Renal pelvis (tissue), 1 donor: ENCODE measurements at regions not wholly inside any gene's neighbourhood (a gene's known extent, or its start where the extent isn't known, plus 50 kb on each side); places are given as distances from the start of the nearest gene placed in this dataset.
"Not testable (repeated sequence)": the region's sequence is repeated elsewhere in the genome, so short reads cannot be mapped to it uniquely, and the experiment has no call there.

Experiments used
- DNase-seq: peaks from one replicate; pipeline ENCODE4 v3.0.0-alpha.2; 2013

DNA sequence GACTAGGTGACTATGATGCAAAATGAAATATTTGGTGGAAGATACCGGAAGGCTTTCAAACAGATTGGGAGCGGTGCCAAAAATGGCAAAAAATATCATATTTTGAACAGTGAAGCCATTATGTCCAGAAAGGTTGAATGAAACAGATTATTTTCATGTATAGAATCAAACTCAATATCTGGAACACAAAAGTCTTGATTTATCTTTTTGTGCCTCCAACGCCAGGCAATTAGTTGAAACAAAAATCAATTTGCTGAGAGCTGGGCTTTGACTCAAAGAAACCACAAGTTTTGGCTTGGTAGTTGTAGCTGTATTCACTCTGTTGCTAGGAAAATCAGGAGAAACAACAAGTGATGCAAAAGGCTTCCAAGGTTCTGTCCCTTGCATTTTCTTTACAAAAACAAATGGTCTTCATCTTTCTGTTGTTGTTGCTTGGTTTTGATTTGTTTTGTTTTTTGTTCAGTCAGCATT lies 421.7 kb upstream of the TYRP1 start:
- DNase-seq: peak; percentile 55

DNA sequence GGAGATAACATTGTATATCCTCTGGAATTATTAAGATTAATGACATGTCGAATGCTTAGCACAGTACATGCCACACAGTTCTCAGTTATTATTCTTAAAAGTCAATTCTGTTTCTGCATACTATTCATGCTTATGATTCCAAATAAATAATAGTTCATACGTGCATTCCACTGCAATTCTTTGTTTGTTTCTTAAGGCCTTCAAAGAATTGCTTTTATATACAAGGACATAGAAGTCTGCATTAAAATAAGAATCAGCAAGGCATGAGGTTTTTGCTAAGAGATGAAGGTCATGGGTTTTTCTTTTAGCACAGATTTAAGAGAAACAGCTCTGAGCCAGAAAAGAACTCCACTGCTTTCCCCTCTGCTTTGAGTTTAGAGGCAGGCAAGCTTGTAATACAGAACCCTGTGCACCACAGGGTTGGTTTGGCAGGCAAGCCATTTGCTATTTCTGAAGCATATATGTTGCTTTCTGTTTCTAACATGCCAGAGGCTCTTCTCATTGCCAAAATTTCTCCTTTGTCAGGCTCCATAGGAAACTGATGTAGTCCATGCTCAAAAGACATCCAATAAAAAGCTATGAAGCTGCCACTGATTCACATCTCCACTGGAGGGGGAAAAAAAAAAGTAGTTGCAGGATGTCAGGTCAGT lies 420.6 kb upstream of the TYRP1 start:
- DNase-seq: peak; percentile 15

DNA sequence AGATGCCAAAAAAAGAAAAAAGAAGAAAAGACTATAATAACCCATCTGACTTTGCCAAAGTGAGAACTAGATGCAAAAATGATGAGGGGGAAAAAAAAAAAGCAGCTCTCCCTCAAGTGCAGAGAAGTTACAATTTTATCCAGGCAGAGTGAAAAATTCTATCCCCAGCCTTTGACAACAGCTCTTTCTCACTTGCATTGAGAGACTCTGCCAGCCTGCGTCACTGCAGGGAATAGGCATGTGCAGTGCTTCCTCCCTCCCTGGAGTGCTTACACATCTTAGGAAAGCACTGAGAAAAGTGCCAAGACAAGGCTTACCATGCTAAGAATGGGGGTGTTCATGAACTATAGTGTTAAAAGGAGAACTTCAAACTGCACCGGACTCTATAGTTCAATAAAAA lies 418.6 kb upstream of the TYRP1 start:
- DNase-seq: no peak

DNA sequence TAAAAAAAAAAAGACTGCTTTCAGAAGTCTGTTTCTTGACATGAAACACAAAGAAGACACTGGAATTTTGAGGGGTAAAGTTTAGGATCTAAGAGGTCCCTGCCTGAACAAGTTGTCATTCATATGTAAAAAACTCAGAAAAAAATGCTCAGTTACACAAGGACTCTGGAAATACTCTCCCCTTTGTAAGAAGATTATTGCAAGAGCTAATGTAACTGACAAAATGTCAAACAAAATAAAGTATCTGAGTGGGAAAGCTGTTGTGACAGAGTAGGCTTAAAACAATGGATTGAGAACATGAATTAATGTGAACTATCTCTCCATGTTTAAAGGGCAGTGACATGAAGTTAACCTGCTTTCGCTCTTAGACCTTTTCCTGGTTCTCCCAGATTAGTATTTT lies 416.7 kb upstream of the TYRP1 start:
- no peak for DNase-seq

DNA sequence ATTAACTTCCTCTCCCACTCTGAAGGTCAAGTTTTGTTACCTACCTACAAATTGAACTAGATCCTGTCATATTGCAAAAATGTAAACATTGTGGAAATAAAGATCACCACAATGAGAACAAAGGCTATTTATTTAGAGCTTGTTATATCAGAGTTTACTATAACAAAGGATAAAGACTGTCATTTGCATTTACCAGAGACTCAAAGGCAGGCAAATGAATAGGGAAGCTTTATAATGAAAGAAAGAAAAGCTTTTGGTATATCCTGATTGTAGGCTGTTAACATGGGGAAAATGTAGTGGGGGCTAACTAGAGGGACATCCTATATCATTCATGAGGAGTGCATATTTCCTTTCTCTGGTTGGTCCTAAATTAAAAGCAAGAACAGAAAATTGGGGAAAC lies 403.5 kb upstream of the TYRP1 start:
- DNase-seq: no peak

DNA sequence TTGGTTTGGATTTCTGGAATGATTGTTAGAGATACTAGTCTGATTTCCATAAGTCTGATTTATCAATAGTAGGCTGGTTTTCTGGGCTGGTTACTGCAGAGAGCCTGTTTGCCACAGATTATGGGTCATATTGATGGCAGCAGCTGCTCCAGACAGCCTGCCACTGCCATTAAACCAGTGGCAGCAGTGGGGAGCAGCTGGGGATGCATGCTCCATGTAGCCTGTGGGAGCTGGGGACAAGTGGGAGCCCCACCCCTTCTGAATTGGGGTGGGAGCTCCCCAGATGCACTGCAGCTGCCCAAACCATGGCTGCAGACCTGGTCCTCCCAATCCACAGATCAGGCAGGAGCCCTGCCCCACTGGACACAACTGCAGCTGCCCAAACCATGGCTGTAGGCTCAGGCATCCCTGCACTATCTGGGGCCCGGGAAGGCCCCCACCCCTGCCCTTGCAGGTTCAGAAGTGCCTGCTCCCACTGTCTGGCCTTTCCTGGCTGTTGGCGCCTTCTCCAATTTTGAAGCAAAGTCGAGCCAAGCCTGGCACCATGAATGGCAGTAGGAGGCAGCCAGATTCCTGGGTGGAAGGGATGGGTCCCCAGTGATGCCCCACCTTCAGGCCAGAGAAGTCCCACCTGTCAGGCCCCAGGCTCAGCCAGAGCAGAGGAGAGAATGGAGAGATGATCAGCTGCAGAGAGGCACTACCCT lies 402.9 kb upstream of the TYRP1 start:
- no peak for DNase-seq

DNA sequence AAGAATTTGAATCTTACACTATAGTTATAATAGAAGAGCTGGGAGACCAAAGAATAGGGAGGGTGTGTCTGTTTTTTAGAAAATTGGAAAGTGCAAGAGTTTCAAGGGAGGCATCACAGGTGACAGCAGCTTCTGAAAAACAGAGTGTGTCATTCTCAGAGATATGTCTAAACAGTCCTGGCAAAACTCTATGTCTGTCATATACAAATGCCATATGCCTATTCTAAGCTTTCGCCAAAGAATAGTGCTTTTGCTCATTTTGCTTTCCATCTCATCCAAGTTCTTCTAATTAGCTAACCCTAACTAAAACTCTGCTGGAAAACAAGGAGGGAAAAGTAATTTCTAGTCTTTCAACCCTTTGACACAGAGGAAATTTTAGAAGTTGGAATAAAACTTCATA lies 388.0 kb upstream of the TYRP1 start:
- no peak for DNase-seq

DNA sequence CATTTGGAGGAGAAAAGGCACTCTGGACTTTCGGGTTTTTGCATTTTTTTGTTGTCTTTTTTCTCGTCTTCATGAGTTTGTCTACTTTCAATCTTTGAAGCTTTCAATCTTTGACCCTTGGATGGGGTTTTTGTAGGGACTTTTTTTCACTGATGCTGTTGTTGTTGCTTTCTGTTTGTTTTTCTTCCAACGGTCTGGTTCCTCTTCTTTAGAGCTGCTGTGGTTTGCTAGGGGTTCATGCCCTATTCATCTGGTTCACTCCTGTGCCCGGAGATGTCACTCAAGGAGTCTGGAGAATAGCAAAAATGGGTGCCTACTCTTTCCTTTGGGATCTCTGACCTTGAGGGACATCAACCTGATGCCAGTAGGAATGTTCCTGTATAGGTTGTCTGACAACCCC lies 378.6 kb upstream of the TYRP1 start:
- DNase-seq: no peak

DNA sequence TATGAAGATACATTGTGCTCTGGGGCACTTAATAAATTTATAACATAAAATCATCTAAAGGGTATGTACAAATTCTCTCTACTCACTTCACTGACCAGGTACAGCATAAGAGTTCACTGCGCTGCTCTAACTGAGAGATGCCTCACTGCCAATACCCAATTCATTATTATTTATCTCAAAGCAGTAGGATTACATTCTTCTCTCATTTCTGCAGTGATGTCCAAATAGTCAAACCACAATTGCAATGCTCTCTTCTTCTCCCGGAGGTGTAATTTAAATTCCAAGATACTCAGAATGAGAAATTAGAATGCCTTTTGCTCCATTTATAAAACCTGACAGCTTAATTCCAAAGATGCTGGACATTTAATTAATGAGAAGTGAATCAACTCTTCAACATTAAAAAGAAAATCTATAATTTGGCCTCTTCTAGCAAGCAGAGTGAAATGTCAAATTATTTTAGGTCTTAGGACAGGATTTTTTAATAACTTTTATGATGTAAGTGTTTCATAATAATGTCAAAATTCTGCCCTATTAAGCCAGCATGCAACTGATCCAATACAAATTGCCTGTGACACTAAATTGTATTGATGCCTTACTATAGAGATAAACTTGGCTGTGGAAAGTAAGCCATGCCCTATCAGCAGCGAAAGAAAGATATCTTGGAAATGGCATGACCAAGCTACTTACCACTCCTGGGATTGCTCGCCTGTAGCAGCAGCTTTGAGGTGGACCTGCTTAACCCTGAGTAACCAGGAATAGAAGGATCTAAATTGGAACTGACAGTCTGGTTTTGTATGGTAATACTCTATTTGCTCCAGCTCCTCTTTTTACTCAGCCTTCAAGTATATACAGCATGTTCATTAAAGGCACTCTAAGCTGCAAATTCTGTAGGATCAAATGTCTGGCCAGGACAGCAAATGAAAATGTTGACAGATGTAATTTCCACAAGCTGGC lies 374.2 kb upstream of the TYRP1 start:
- no peak for DNase-seq

DNA sequence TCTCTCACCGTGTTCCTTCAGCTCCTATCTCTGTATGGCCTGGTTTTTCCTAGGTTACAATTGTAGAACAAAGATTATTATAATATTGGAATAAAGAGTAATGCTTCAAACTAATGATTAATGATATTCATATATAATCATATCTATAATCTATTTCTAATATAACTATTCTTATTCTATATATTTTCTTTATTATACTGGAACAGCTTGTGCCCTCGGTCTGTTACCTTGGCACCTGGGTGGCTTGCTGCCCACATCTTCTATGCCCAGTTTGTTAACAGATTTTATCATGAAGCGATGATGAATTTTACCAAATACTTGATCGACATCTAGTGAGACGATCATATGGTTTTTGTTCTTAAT lies 363.6 kb upstream of the TYRP1 start:
- DNase-seq: no peak

DNA sequence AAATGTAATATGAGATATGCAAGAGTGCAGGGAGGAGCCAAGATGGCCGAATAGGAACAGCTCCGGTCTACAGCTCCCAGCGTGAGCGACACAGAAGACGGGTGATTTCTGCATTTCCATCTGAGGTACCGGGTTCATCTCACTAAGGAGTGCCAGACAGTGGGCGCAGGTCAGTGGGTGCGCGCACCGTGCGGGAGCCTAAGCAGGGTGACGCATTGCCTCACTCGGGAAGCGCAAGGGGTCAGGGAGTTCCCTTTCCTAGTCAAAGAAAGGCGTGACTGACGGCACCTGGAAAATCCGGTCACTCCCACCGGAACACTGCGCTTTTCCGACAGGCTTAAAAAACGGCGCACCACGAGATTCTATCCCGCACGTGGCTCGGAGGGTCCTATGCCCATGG lies 359.2 kb upstream of the TYRP1 start:
- not testable (repeated sequence) for DNase-seq

DNA sequence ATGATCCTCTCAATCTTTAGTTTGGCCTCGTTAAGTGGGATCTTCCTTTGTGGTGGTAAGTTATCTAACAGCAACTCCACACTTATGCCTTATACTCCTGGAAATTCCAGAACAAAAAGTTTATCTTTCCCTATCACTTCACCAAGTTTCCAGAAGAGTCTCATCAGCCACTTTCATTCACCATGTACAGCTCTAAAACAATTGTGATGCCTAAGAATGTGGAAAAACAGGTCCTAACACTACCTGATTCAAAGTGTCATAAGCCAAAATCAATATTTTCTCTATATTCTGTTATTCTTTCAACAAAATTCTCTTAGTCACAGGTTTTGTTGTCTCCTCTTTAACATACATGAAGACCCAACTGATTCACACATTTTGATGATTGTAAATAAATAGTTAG lies 342.4 kb upstream of the TYRP1 start:
- no peak for DNase-seq

DNA sequence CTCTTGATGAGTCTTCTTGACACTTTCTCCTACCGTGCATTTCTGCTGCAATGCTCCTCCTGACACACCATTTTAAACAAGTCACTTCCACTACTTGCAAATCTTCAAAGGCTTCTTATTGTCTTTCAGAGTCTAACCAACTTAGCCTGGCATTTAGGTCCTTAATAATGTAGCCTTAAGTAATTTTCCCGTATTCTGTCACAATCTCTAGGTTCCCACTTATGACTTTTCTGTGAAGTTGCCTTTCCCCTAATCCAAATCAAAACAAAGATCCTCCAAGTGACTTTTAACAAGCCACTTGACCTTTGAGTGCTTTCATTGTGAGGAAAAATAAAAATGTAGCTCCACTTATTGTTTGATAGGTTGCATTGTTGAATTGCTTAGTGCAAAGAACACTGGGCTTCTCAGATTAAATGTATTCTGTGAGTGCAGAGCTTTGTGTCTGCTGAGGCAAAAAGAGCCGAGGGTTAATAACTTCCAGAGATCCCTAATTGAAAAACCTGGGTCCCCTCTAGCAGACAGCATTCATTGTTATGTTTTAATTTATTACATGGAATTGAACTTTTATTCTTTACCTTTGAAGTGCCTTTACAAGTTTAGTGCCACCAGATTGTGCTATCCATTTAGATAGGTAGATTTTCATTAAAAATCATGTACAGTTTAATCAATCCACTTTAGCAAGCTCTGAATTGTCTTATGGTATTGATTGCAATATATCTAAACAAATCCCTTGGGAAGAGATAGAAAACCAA lies 341.7 kb upstream of the TYRP1 start:
- no peak for DNase-seq

DNA sequence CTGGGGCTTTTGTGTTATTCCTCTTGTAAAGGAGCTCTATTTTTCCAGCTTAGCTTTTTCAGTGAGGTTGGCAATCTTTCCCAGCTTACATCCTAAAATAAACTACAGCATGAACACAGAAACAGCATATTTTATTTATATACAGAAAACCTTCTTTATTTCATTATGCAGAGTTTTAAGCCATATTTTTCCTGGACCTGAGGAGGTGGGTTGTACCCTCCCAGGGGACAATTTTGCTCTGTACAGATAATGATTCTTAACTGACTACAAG lies 341.2 kb upstream of the TYRP1 start:
- DNase-seq: no peak

DNA sequence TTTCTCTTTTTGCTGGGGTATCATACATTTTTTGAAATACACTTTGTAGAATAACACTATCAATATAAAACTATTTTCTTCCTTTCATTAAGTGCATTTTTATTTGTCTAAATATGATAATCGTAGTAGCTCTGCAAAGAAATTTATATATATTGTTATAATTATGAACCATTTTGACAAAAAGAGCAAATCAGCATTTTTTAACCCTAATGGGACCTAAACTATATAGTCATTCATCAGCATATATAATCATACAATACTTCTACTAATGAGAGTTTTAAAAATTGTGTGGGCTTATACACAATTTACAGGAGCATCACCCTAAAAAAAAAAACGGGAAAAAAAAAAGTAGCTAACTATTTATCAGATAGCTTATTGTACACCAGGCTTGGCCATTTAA lies 329.7 kb upstream of the TYRP1 start:
- DNase-seq: no peak

DNA sequence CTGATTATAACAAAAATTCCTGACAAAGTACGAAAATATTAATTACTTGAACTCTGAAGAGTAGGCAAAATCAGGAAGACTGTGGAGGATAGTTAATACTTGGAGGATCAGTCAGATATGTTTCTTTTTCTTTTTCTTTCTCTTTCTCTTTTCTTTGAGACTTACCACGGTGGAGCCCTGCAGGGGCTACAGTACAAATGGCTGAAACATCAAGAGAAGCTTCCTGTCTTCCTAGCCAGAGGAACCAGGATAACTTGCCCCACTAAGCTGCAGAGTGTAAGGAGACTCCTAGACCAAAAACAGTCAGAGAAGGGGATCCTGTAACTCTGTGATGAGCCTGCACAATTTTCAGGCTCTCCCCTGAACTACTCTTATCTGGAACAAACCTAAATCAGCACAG lies 324.6 kb upstream of the TYRP1 start:
- no peak for DNase-seq

DNA sequence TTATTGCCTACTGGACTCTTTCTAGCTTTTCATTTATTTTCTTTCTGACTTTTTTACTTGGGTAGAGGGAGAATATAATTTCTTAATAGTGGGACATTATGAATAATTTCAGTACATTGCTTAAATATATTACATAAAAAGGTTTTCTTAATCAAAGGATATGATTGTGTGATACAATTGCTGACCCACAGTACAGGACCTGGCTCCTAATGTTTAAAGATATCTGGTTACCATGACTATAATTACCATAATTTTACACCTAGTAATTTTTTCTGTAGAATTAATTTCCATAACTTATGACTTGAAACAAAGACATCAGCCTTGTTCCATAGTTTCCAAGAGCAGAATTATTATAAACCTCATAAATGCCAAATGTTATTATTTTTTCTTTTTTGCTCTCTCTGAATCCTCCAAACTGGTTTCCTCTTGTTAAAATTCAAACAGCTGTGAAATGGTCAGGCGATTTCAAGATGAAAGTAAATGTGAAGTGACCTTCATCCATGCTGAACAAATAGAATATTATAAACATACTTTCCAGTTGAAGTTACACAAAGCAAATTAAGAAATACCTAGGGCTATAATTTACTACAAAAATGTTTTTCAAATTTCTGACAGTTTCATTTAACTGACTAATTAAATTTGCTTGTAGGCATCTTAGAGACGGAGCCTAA lies 301.2 kb upstream of the TYRP1 start:
- no peak for DNase-seq

DNA sequence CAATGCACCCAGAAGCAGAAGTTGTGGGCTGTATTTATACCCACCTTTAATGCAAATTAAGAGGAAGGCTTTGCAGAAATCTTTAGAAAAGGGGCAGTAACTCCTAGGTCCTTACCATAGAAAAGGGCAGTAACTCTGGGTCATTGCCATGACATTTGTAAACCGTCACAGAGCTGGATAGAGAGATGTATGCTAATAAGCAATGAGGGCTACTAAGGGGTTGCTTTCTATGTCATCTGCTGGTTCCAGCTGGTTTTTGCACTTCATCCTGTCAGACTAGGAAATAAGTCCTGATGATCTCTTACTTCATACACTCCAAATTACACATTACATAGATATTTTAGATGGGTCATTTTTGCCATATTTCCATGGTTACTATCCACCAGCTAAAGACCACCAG lies 299.1 kb upstream of the TYRP1 start:
- no peak for DNase-seq

DNA sequence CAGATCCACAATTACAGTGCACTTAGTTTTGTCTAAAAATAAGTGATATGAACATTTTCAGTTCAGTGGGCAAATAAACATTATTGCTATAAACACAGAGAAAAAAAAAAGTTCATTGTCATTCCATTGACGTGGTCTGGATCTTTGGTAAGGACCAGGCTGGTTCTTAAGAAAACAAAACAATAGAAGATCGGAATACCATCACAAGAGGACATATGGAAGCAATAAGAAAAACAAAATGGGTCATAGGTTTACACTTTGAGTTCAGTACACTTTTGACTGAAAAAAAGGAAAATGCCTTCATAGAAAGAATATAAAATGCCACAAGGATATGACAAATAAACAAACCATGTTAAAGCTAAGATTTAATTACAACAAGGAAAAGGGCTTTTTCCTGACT lies 289.5 kb upstream of the TYRP1 start:
- DNase-seq: no peak

DNA sequence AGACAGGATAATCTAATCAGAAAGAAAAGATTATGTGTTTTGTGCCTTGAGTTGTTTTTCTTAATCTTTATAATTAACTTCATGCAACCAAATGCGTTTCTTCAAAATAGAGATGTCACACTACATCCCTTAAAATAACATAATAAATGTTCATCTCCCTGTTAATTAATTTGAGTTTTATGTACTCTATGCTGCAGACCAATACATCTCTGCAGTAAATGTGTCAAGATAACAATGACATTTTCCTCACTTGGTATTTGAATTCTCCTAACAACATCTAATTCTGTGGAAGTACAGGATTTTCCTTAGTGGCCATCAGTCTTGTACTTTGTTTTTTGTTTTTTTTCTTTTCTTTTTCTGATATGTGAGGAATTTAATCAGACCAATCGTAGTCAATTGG lies 279.2 kb upstream of the TYRP1 start:
- peak; percentile 78 for DNase-seq

DNA sequence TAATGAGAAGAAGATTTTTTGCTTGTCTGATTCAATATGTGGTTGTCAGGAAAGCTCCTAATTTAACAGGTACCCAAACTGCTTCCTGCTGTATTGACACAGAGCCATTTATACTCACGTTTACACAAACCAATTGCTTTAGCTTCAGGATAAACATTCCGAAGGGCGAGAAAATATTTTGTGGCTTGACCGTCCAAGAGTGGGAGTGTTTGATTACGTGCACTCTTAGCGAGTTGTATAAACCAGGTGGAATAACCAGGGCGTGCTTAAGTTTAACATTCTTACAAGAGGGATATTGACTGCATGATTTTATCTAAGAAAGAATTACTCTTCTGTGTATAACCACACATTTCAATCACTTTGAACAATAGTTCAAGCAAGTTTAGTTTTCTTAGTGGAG lies 278.7 kb upstream of the TYRP1 start:
- no peak for DNase-seq

DNA sequence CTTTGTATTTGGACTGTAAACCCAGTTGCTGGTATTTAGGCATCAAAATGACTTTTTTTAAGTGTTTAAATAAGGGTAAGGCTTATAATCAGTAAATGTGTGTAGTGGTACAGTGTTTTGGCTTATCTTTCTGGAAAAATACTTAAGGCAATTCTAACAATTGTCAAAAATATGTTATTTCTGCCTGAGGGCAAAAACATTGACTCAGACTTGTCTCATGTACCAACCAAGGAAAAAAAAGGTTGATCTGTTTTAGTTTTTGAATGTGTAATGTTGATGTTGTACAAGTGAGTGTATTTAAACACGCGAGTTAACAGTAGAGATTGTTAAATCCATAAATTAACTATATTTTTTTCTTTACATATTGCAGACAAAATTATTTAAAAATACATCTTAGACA lies 277.8 kb upstream of the TYRP1 start:
- no peak for DNase-seq
